Activated CD4-positive, alpha-beta T cell treated with anti-CD3 and anti-CD28 coated beads, Interleukin-2, amount 10 ng/mL, durations not matched to agents 24 days and 14 days (primary cell): ENCODE measurements at regions not wholly inside any gene's neighbourhood (a gene's known extent, or its start where the extent isn't known, plus 50 kb on each side); places are given as distances from the start of the nearest gene placed in this dataset.
"Not testable (repeated sequence)": the region's sequence is repeated elsewhere in the genome, so short reads cannot be mapped to it uniquely, and the experiment has no call there.

ENCODE experiments used
- DNase-seq: peaks from one replicate; pipeline ENCODE4 v3.0.0; 2022
- H3K27ac Mint-ChIP-seq: one replicate; pipeline ENCODE4 v1.8.0; 2022; ENCODE audit warnings: mild to moderate bottlenecking, mixed read lengths
- H3K27me3 Mint-ChIP-seq: one replicate; pipeline ENCODE4 v1.8.0; 2022; ENCODE audit warnings: mixed read lengths
- H3K36me3 Mint-ChIP-seq: one replicate; pipeline ENCODE4 v1.8.0; 2022; ENCODE audit warnings: low read depth, mild to moderate bottlenecking, mixed read lengths
- H3K4me1 Mint-ChIP-seq: one replicate; pipeline ENCODE4 v1.8.0; 2021; ENCODE audit warnings: mixed read lengths
- H3K4me3 Mint-ChIP-seq: one replicate; pipeline ENCODE4 v1.8.0; 2022; ENCODE audit warnings: mild to moderate bottlenecking, moderate library complexity, mixed read lengths
- H3K9me3 Mint-ChIP-seq: one replicate; pipeline ENCODE4 v1.8.0; 2021; ENCODE audit warnings: mixed read lengths
- intact Hi-C: fragments of 100-400 bp; cut with micrococcal nuclease; formaldehyde crosslinking; loops from one replicate; pipeline ENCODE4 v1.15.1; 2023

DNA sequence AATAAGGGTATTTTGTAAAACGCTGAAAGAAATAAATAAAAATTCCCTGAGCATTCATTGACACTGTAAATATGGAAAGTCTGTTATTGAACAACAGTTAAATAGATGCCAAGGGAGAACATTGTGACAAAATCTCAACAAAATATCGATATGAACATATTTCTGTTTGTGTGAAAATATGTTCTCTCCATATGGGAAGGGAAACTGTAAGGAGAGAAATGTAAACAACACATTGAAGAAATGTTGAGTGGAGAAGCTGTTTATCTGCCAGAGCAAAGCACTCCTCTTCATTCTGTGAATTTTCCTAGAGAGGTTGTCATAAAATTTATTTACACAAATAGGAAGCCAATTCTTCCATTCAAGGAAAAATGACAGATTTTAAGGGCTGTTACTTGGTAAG is 57.1 kb upstream of the EOMES start:
- intact Hi-C loops = no loop called here
- no peaks in the 10 kb centered on the region for H3K36me3 Mint-ChIP-seq
- no peaks in the 10 kb centered on the region for H3K27me3 Mint-ChIP-seq
- H3K9me3 Mint-ChIP-seq = peaks cover under 1% of the 10 kb centered on the region
- no peak for DNase-seq
- no peak overlapping the region for H3K27ac Mint-ChIP-seq
- no peaks in the 10 kb centered on the region for H3K4me1 Mint-ChIP-seq
- no peak overlapping the region for H3K4me3 Mint-ChIP-seq

DNA sequence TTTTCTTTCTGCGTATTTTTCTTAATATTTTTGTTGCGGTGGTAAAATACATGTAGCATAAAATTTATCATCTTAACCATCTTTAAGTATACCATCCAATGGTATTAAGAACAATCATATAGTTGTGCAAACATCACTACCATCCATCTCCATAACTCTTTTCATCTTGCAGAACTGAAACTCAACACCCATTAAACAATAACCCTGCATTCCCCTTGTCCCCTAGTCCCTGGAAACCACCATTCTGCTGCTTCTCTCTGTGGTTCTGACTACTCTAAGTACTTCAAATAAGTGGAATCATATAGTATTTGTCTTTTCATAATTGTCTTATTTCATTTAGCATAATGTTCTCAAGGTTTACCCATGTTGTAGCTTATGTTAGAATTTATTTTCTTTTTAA is 67.3 kb upstream of the EOMES start:
- Mint-ChIP-seq H3K27me3 (no peaks in the 10 kb centered on the region), H3K4me3 (no peak overlapping the region), H3K4me1 (peaks cover 2% of the 10 kb centered on the region), H3K9me3 (peaks cover under 1% of the 10 kb centered on the region), H3K36me3 (no peaks in the 10 kb centered on the region), H3K27ac (no peak overlapping the region)
- intact Hi-C loops = no loop called here
- DNase-seq = no peak

- no peak overlapping the region for H3K27ac Mint-ChIP-seq
- H3K4me3 Mint-ChIP-seq = no peak overlapping the region
- no peaks in the 10 kb centered on the region for H3K27me3 Mint-ChIP-seq
- H3K4me1 Mint-ChIP-seq = peaks cover 2% of the 10 kb centered on the region
- no peaks in the 10 kb centered on the region for H3K36me3 Mint-ChIP-seq
- intact Hi-C loops = no loop called here
- peaks cover 3% of the 10 kb centered on the region for H3K9me3 Mint-ChIP-seq
- no peak for DNase-seq
These were observed 69.8 kb upstream of the EOMES start for GRCh38 chr3:27791956-27792355.

DNA sequence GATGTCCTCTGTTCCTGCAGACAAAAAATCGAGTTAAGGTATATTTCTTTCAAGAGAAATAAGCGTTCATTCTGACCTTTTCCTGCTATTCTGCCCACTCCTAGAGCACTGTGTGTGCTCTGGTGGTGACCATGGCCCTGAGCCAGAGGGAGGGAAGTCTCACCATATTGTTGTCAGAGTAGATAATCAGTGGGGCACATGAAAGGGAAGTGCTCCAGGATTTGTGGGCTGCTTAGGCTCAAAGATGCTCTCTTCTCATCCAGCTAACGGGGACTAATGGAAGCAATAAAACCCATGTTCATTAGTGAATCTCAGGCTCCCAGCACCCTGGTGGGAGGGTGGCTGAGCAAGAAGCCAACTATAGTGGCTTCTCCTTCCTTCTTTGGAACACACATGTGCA is 70.7 kb upstream of the EOMES start:
- Mint-ChIP-seq H3K4me1 (peaks cover 2% of the 10 kb centered on the region), H3K9me3 (peaks cover 3% of the 10 kb centered on the region), H3K27ac (no peak overlapping the region), H3K4me3 (no peak overlapping the region), H3K36me3 (no peaks in the 10 kb centered on the region), H3K27me3 (no peaks in the 10 kb centered on the region)
- intact Hi-C loops = no loop called here
- no peak for DNase-seq

DNA sequence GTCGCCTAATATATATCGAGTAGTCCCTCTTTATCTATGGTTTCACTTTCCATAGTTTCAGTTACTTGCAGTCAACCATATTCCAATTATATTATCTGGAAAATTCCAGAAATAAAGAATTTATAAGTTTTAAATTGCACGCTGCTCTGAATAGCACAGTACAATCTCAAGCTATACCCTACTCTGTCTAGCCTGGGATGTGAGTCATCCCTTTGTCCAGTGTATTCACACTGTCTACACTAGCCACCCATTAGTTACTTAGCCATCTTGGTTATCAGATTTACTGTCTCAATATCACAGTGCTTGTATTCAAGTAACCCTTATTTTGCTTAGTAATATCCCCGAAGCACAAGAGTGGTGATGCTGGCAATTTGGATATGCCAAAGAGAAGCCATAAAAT is 72.1 kb upstream of the EOMES start:
- H3K36me3 Mint-ChIP-seq = no peaks in the 10 kb centered on the region
- DNase-seq = no peak
- no peak overlapping the region for H3K27ac Mint-ChIP-seq
- H3K27me3 Mint-ChIP-seq = no peaks in the 10 kb centered on the region
- H3K4me3 Mint-ChIP-seq = no peak overlapping the region
- peaks cover 3% of the 10 kb centered on the region for H3K9me3 Mint-ChIP-seq
- peaks cover 2% of the 10 kb centered on the region for H3K4me1 Mint-ChIP-seq
- intact Hi-C loops = no loop called here

DNA sequence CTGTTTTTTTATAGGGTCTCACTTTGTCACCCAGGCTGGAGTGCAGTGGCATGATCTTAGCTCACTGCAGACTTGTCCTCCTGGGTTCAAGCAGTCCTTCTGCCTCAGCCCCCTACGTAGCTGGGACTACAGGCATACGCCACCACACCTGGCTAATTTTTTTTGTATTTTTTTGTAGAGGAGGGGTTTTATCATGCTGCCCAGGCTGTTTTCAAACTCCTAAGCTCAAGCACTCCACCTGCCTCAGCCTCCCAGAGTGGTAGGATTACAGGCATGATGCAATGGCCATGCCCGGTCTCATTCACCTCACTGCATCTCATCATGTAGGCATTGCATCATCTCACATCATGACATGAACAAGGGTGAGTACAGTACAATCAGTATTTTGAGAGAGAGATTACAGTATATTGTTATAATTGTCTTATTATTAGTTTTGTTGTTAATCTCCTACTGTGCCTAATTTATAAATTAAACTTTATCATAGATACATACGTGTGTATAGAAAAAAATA is 74.3 kb upstream of the EOMES start:
- Mint-ChIP-seq H3K27ac (no peak overlapping the region), H3K27me3 (no peaks in the 10 kb centered on the region), H3K36me3 (no peaks in the 10 kb centered on the region), H3K9me3 (peaks cover 3% of the 10 kb centered on the region), H3K4me3 (no peak overlapping the region), H3K4me1 (peaks cover 8% of the 10 kb centered on the region)
- intact Hi-C loops = no loop called here
- no peak for DNase-seq

- intact Hi-C loops = no loop called here
- H3K27me3 Mint-ChIP-seq = no peaks in the 10 kb centered on the region
- peaks cover 8% of the 10 kb centered on the region for H3K4me1 Mint-ChIP-seq
- no peak overlapping the region for H3K27ac Mint-ChIP-seq
- peaks cover 3% of the 10 kb centered on the region for H3K9me3 Mint-ChIP-seq
- no peak for DNase-seq
- no peaks in the 10 kb centered on the region for H3K36me3 Mint-ChIP-seq
- no peak overlapping the region for H3K4me3 Mint-ChIP-seq
These were observed 75.7 kb upstream of the EOMES start for GRCh38 chr3:27797773-27798172.

DNA sequence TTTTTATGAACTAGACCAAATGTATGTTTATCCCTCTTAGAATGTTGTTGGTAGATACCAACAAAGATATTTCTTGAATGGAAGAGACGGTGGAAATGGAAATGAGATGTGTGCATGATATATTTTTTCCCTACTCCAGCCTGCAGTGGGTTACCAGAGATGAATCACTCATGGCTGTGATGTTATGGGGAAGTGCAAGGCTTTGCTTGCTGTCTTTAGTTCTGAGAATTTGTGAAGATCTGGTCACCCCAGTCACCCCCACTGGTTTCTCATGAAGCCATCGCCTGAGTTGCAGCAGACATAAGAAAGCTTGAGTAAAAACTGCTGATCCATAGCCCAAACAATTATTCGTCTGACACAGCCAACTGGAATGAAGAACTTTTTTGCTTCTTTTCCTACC is 78.1 kb upstream of the EOMES start:
- intact Hi-C loops = no loop called here
- no peaks in the 10 kb centered on the region for H3K27me3 Mint-ChIP-seq
- no peak for DNase-seq
- H3K4me3 Mint-ChIP-seq = no peak overlapping the region
- no peaks in the 10 kb centered on the region for H3K36me3 Mint-ChIP-seq
- peaks cover 8% of the 10 kb centered on the region for H3K4me1 Mint-ChIP-seq
- no peaks in the 10 kb centered on the region for H3K9me3 Mint-ChIP-seq
- no peak overlapping the region for H3K27ac Mint-ChIP-seq

GRCh38 chr3:27802425-27802824 is 80.3 kb upstream of the EOMES start:
- no peaks in the 10 kb centered on the region for H3K9me3 Mint-ChIP-seq
- H3K4me3 Mint-ChIP-seq = no peak overlapping the region
- H3K27ac Mint-ChIP-seq = no peak overlapping the region
- intact Hi-C loops = no loop called here
- DNase-seq = no peak
- H3K36me3 Mint-ChIP-seq = no peaks in the 10 kb centered on the region
- H3K4me1 Mint-ChIP-seq = peaks cover 8% of the 10 kb centered on the region
- H3K27me3 Mint-ChIP-seq = no peaks in the 10 kb centered on the region

- Mint-ChIP-seq H3K36me3 (no peaks in the 10 kb centered on the region), H3K27me3 (no peaks in the 10 kb centered on the region), H3K27ac (no peak overlapping the region), H3K4me3 (no peak overlapping the region), H3K4me1 (peaks cover 8% of the 10 kb centered on the region), H3K9me3 (no peaks in the 10 kb centered on the region)
- intact Hi-C loops = no loop called here
- DNase-seq = no peak
These were observed 80.7 kb upstream of the EOMES start for GRCh38 chr3:27802849-27803248.

DNA sequence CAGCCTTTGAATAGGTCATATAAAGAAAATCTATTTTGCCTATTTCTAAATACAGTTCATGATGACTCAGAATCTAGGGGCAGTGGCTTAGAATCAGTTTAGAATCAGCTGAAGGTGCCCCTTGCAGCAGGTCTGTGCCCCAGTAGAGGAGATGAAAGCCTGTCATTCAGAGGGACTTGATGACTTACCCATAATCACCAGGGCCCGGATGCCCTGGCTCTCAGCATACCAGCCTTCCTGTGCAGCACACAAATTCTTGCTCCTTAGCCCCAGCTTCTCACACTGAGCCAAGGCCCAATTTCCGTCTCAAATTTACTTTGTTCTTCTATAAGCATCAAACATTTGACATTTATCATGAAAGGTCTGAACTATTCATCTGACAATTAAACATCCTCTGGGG is 83.2 kb upstream of the EOMES start:
- H3K9me3 Mint-ChIP-seq = no peaks in the 10 kb centered on the region

GRCh38 chr3:27813255-27813654 is 91.1 kb upstream of the EOMES start:
- Mint-ChIP-seq H3K36me3 (no peaks in the 10 kb centered on the region), H3K27ac (no peak overlapping the region), H3K4me3 (no peak overlapping the region), H3K27me3 (no peaks in the 10 kb centered on the region), H3K9me3 (peaks cover 7% of the 10 kb centered on the region), H3K4me1 (no peaks in the 10 kb centered on the region)
- intact Hi-C loops = no loop called here
- DNase-seq = no peak

More for the DNA sequence above, 83.2 kb upstream of the EOMES start:
- intact Hi-C loops = no loop called here
- H3K4me1 Mint-ChIP-seq = peaks cover 6% of the 10 kb centered on the region
- no peak for DNase-seq
- H3K4me3 Mint-ChIP-seq = no peak overlapping the region
- H3K27me3 Mint-ChIP-seq = no peaks in the 10 kb centered on the region
- H3K27ac Mint-ChIP-seq = no peak overlapping the region
- no peaks in the 10 kb centered on the region for H3K36me3 Mint-ChIP-seq

GRCh38 chr3:27821609-27822008 is 99.5 kb upstream of the EOMES start:
- DNase-seq, intact Hi-C loops, H3K27ac Mint-ChIP-seq, H3K27me3 Mint-ChIP-seq, H3K4me1 Mint-ChIP-seq, H3K4me3 Mint-ChIP-seq, H3K36me3 Mint-ChIP-seq: not testable (repeated sequence)
- peaks cover 11% of the 10 kb centered on the region for H3K9me3 Mint-ChIP-seq

- no peaks in the 10 kb centered on the region for H3K4me1 Mint-ChIP-seq
- peaks cover 4% of the 10 kb centered on the region for H3K27me3 Mint-ChIP-seq
- peaks cover 4% of the 10 kb centered on the region for H3K9me3 Mint-ChIP-seq
- DNase-seq = no peak
- H3K36me3 Mint-ChIP-seq = no peaks in the 10 kb centered on the region
- no peak overlapping the region for H3K27ac Mint-ChIP-seq
- intact Hi-C loops = no loop called here
- H3K4me3 Mint-ChIP-seq = no peak overlapping the region
These were observed 102.4 kb upstream of the EOMES start for GRCh38 chr3:27824312-27825200.

DNA sequence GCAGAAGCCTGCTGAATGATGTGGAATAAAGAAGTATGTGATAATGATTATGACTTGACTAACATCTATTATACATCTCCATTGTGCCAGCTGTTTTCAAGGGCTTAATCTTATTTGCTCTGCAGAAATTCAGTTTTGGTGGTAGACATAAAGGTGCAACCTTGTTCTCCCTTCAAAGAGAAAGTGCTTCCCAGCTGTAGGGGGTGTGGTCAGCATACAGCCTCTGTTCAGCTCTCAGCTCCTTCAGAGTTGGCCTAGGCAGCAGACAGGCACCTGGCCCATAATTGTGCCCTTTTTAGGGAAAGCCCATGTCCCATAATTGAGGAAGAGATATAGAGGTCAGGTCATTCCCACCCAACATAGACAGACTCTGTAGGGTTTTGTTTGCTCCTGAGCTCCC is 104.3 kb upstream of the EOMES start:
- DNase-seq = no peak
- intact Hi-C loops = no loop called here
- Mint-ChIP-seq H3K9me3 (peaks cover 4% of the 10 kb centered on the region), H3K4me3 (no peak overlapping the region), H3K27ac (no peak overlapping the region), H3K36me3 (no peaks in the 10 kb centered on the region), H3K27me3 (peaks cover 4% of the 10 kb centered on the region), H3K4me1 (no peaks in the 10 kb centered on the region)
